GM21367 (cell line): ENCODE measurements at regions not wholly inside any gene's neighbourhood (a gene's known extent, or its start where the extent isn't known, plus 50 kb on each side); places are given as distances from the start of the nearest gene placed in this dataset.

Experiments
- ATAC-seq: cut with Tn5 transposase; IDR thresholded peaks from one replicate; pipeline ENCODE4 v1.9.1; 2021; ENCODE audit not compliant: unreplicated experiment

DNA sequence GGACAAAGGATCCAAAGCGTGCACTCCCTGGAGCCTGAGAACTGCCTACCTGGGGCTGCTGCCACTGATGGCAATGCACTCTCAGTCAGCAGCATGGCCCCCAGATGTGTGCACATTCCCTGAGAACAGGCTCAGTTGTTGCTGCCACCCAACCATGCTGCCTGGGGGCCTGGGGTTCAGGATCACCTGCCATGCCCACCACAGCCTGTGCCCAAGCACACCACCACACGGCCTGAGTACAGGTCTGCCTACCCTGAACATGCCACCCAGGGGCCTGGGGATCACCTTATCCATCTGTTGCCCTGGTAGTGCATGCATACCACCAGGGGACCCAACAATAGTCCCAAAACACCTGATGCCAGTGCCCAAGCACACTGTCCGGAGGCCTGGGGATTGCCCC lies 1174.5 kb downstream of the SORCS1 start:
- ATAC-seq = no peak

DNA sequence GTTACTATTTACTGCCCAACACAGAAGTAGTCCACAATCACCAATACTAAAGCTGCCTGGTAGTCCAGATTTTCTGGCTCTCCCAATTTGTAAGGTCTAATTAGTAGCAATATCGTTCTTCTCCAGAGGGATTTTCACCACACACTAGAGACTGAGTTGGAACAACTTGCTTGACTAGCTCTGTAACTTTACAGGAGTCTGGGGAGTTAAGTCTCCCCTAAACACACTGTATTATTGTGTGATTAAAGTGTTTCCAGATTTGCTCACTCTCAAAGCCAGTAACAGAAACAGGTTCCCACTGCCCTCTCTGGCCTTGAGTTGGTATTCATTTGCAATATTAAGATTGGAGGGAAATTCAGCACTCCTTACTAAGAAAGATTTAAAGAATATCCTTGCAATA lies 1175.7 kb downstream of the SORCS1 start:
- ATAC-seq = no peak

DNA sequence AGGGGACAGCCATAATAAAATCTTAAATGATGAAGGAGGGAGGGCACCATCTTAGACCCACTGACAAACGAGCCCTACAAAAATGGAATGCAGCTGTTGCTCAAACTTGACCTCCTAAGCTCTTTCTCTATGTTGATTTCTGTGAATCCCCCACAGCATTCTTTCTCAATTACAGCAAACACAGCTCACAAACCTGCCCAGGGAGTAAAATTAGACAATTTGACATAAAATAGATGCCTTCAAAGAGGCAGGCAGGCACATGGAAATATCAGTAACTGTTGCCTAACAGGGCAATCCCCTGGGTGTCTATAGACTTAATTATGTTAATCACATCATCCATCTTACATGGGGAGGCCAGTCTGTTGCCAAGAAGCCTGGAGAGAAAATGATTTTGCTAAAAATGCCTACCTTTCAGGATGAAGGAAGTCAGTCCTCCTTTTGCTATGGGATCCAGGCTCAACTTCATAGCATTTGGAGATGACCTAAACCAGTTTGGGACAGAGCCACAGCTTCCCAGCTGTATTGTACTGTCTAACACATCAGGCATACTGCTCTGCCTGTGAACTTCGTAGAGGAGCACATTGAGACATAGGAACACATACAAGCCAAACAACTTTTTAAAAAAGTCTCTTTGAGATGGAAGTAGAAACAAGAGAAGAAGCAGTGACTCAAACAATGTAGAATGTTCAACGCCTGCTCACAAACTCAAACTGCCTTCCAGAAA lies 1177.4 kb downstream of the SORCS1 start:
- no peak for ATAC-seq

DNA sequence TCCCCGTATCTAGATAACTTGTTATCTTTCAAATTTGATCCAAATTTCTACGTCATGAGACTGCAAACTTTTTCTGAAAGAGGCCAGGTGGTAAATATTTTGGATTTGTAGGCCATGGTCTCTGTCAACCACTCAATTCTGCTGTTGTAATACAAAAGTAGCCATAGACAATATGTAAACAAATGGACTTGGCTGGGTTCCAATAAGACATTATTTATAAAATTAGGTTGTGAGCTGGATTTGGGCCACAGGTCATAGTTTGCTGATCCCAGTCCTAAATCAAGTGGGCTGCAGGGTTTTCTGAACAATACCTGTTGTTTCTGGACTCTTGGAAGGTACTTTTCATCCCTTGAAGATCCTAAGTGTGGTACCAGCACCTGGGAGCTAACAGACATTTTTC lies 1178.0 kb downstream of the SORCS1 start:
- ATAC-seq = no peak

DNA sequence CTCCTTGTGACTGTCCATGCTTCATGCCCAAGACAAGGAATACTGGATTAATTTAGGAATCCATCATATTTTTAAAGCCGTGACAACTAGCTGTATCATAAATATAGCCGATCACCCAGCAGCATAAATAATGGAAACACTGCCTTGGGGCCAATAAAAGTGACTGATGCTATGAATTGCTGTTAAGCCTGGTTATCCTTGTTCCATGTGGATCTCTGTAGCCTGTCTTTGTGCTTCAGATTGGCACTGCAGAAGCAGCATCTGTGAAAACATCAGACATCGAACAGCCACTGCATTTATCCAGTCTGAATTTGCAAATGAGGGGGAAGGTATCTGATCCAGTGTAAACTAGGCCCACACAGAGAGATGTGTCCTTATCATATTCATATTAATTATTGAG lies 1181.8 kb downstream of the SORCS1 start:
- ATAC-seq = no peak

DNA sequence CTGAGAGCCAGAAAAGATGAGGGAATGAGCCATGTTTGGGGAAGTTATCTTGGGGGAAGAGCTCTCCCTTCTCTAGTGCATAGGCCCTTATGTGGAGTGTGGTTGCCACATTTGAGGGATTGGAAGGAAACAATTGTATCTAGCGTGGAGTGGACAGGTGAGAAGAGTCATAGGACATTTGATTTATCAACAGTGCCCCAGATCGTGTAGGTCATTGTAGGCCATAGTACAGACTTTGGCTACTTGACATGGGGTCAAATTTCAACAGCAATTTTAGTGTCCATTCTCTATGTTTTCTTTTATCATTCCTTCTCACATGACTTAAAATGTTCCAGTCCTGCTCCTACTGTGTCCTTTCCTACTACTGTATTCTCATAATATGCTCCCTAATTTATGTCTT lies 1182.8 kb downstream of the SORCS1 start:
- ATAC-seq = no peak

DNA sequence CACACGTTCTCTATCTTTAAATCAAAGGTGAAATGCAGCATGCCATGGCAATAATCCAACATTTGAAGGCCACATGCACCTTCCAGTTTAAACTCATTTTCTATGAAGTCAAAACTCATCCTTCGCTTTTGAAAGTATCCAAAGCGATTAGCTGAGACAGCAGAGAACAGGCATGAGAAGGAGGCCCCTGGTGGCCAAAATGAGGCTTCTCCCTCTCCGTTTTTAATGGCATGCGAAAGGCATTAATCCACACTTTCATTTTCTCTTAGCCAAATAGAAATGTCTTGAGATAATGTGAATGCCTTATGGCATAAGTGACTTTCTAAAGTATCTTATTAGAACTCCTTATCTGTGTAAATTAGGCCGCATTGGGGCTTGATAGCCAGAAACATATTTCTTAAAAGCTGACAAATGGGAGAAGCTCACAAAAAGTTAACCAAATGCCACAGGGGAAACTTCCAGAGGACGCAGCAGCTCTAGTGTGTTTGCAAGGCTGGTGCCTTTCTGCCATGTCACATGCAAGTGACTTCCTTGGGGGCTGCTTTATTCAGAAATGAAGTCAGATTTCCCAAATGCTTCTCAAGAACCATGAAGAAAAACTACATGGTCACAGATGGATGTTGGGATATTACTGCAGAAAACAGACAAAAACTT lies 1189.6 kb downstream of the SORCS1 start:
- ATAC-seq = no peak

DNA sequence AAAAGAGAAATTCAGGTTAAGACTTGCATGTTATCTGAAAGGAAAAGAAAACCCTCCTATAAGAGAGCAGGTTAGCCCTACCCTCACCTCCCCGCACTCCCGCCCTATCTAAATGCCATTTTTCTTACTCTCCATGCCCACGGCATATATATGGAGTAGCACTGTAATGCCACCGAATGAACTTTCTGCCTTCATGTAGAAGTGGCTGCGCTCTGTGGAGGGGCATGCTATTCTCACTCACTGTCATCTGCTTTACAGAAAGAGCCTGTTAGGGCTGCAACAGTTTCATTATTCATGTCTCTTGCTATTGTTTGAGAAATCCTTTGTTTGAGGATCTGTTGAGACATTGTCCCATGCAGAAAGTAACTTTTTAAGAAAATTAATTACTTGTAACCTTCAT lies 1190.6 kb downstream of the SORCS1 start:
- no peak for ATAC-seq

DNA sequence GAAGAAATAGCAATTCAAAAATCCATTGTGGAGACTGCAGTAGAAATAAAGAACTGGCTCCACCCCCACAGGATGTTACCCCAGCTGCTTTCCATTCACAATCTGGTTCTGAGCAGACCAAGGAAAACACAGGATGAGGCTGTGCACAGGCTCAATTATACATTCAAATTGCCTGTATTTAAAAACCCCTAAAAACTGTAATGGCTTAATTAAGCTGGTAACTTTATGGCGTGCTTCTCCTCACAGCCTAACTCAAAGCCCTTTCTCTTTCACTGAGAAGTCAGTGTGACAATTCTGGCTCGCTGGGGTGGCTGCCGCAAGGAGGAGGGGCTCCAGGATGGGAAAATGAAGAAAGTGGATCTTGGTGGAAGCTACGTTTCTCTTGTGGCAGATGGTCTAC lies 1191.1 kb downstream of the SORCS1 start:
- ATAC-seq = no peak

DNA sequence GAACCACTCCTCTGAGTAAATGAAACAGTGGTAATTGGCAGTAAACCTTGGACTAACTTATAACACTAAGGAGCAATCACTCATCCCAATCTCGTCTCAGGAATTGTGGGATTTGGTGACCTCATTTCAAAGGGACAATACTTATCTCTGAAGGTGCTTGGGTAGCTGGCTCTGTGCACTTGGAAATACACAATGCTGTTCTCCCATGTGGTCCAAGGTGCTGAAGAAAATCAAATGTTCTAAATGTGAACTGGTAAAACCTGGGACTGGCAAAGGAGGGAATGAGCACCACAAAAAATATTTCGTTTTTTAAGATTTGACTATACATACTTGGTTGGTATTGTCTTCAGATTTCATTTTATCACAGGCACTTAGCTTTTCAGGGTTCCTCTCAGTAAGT lies 1193.0 kb downstream of the SORCS1 start:
- no peak for ATAC-seq

DNA sequence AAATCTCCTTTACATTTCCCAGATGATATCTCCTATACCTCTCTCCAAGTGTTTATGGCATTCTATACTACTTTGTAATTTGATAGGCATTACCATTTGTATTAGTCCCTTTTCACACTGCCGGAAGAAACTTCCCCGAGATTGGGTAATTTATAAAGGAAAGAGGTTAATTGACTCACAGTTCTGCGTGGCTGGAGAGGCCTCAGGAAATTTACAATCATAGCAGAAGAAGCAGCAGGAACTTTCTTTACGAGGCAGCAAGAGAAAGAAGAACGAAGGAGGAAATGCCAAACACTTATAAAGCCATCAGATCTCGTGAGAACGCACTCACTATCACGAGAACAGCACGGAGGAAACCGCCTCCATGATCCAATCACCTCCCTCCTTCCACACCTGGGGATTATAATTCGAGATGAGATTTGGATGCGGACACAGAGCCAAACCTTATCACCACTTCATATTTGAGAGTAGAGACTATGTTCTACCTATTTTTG lies 1194.6 kb downstream of the SORCS1 start:
- no peak for ATAC-seq

DNA sequence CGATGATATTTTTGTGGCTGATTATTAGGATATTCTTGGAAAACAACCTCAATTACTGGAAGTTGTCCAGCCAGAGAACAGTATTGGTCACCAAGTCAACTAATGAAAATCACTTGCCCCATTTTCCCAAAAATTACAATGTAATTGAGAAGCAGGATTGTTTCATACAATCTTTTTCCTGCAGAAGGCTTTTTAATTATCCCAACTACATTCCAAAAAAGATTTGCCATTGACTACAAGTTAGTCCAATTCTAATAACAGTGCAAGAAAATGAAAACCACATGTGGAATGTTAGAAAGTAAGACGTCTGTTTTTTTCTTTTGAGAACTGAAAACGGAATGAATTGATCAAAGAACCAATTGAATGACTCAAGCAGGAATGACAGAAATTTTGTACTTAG lies 1195.8 kb downstream of the SORCS1 start:
- no peak for ATAC-seq

DNA sequence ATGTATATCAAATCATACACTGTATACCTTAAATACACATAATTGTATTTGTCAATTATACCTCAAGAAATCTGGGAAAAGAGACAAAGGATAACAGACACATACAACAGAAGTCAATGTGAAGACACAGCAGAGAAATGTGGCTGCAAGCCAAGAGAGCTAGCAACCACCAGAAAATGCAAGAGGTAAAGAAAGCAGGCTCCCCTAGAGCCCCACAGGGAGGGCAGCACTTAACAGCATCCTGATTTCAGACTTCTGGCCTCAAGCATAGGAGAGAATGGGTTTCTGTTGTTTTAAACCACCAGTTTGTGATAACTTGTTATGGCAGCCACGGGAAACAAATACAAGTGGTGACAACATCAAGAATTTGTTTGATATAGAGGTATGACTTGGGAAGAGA lies 1197.2 kb downstream of the SORCS1 start:
- ATAC-seq = no peak

DNA sequence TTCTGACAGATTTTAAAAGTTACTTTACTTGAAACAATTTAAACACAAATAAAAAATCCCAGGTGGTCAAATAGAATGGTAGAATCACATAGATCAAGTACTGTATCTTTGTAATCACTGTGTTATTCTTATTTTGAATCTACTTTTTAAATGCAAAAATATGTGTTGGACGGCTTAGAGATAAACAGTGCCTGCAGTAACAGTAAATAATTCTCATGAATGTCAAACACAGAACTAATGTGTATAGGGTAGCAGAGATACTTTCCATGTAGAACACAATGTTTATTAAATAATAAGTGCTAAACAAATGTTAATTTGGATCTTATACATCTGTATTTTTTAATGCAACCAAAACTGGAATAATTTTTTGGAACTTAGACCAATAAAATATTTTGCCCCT lies 1199.4 kb downstream of the SORCS1 start:
- ATAC-seq = no peak

DNA sequence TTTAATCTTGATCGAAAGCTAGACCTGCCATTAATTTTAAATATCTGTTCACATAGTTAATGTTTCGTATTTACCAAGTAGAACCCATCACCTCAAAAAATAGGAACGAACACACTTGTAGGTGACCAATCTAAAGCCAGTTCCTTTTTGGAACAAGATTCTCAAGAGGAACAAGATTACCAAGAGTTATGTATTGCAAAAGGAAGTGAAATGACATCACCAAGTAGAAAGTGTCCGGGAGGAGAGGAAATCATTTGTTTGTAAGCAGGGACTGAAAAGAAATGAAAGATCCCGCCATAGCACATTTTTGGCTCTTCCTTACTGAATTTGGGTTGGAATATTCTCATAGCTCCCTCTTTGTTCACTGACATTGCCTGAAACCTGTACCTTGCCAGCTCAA lies 1200.5 kb downstream of the SORCS1 start:
- ATAC-seq = no peak

DNA sequence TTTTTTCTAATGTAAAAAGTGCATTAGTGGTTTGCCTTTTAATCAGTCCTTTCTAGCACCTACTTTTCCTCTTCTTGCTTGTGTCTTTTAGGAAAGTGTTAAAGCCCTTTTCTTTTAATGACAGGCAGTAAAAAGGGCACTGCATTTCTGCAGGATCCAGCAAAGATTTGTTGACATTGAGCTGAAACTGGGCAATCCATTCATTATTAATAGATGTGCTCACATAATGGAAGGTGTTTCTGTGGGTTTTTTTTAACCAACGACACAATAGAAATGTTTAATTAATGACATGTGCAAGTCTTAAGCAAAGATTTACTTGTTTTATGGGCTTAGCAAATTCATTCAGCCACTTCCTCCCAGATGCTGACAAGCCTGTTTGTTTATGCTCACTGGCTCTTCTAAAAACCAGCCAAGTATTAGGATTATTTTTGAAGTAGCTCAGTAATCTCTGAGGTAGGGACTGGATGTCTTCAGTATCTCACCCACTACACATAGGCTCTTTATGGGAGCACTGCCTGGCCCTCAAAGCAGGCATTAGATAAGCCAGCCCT lies 1201.1 kb downstream of the SORCS1 start:
- no peak for ATAC-seq

DNA sequence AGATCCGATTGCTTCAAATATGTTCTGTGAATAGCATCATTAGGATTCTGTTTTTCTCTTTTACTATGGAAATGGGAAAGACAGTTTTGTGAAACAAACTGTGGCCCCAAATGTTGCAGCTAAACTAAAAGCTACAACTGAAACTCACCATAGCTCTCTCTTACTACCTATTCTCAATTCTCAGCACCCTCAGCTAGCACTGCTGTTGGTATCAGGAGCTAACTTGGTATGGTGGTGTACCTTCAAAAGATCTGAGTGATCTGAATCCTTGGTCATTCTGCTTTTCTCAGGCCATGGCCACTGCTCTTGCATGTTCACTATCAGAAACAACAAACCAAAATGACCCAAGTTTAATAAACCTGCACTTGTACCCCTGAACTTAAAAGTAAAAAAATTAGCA lies 1208.0 kb downstream of the SORCS1 start:
- no peak for ATAC-seq

DNA sequence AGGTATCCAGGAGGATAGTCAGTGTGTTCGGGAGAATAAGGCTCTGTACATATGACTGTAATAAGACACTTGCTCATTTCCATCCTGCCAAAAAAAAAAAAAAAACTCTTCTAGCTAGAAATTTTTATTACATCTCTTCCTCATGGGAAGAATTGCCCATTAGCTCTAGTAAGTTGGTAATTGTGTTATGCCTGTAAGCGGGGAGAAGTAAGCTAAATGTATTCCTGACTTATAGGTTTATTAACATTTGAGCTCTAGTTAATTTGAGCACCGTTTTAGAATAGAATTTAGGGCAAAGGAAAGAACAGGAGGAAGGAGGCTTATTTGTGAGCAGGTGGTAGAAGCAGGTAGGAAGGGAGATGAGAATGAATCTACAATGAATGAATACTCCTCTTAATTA lies 1210.6 kb downstream of the SORCS1 start:
- no peak for ATAC-seq

DNA sequence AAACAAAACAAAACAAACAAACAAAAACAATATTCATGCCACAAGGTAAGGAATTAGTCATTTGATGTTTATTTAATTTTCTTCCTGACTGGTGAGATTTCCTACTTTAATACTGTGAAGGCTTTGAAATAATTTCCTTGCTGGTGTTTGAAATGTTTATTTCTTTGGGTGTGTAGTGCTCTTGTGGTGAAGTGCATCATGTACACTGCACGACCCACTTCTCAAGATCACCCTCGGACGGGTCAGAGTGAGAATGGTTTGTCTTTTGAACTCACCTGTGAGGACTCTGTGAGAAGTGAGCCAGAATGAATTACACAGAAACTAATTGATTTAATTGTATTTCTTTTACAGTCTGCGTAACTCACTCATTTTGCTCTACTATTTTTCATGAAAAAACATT lies 1211.5 kb downstream of the SORCS1 start:
- no peak for ATAC-seq

DNA sequence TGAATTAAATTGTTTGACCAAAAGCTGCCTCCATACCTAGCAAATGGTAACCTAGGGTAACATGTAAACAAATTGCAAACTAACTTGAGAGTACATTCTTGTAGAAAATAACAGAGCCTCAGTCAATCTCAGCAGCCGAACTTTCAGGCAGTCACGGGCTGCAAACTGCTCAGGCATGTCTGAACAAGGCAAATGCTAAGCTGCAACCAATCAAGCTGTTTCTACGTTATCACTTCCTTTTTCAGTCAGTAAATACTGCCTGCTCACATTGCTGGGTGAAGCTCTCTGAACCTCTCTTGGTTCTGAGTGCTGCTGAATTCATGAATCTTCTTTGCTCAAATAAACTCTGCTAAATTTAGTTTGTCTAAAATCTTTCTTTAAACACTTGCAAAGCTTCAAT lies 1212.4 kb downstream of the SORCS1 start:
- ATAC-seq = peak; percentile 86

DNA sequence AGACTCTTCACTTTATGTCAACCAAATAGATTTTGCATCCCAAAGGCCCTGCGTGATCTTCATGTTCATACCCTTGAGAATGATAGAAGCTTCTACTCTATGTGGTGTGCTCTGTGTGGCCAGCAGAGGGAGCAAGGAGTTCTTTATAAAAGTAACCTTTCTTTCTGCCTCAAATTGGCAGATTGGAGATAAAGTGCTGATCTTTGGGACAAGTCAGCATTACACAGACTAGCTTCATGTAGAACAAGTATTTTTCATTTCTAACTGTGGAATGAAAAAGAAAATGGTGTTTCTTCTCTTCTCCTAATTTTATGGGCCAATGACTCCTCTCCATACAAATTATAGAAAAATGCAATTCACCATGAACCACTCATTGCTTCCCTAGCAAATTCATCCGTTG lies 1214.1 kb downstream of the SORCS1 start:
- ATAC-seq = peak; percentile 62

DNA sequence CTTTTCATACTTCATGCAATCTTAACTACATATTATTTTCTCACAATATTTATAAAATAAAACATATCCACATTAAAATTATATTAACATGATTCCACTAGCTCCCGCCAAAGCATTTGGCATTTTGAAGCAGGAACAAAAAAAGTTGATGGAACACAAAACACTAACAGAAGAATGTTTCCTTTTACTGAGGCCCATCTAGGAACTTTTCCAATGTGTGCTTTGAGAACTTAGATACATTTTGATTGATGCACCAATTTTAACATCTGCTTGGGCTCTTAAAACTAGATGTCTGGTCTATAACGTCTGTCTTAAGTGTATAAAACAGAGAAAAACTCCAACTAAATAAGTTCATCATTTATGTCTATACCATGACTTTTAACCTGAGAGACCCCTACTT lies 1214.8 kb downstream of the SORCS1 start:
- no peak for ATAC-seq
